GM19455 (cell line): ENCODE measurements at regions not wholly inside any gene's neighbourhood (a gene's known extent, or its start where the extent isn't known, plus 50 kb on each side); places are given as distances from the start of the nearest gene placed in this dataset.
A peak's percentile ranks its signal among the peaks of the same experiment; 100 is the strongest.

Experiments
- ATAC-seq: cut with Tn5 transposase; IDR thresholded peaks from one replicate; pipeline ENCODE4 v1.9.1; 2021; ENCODE audit not compliant: unreplicated experiment

DNA sequence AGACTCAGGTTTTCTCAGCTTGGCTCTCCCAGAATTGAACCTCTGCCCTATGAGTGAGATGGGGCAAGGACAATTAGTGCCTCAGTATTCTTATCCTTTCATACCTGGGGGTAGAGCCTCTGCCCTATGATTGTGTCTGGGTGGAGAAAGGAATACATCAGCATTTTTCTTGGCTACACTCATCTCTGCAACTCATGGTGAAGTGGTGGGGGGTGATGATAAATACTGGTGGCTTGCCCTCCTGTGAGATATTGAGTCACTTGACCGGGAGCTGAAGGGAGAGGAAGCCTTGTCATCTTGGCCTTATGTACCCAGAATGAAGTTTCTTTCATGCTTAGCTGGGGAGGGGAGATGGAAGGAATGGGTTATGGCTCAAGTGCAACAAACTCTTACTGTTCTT lies 71.3 kb upstream of the ENOX2 start:
- ATAC-seq = no peak

DNA sequence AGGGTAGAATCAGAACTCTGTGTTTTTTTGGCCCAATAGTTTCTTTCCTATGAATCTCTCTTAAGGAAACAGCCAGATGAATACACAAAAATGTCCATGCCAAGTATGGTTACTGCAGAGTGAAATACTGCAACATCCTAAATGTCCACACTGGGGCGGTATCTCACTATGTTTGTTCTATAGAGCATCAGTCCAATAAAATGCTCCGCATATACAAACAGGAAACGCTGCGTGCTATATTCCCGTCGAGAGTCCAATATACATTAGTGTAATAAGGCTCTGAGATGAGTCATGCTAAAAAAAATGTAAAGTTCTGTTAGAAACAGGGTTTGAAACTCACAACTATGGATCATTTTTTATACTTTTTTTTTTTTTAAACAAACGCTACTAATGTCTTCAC lies 72.9 kb upstream of the ENOX2 start:
- ATAC-seq = peak; percentile 89

DNA sequence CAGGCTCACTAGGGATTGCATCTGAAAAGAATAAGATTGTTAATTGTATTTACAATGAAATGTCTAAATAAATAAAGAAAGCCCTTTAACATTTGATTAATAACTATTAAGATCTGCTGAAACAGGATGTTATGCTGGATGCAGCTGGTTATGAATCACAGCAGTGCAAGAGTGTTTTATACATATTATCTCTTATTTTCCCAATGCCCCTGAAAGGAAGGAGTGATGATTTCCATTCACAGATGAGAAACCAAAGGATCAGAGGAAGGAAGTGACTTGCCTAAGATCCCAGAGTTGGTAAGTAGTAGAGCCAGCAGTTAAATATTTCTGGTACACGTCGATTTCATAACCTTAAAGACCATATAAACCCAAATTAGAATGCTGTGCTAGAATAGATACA lies 76.3 kb upstream of the ARHGAP36 start:
- no peak for ATAC-seq

DNA sequence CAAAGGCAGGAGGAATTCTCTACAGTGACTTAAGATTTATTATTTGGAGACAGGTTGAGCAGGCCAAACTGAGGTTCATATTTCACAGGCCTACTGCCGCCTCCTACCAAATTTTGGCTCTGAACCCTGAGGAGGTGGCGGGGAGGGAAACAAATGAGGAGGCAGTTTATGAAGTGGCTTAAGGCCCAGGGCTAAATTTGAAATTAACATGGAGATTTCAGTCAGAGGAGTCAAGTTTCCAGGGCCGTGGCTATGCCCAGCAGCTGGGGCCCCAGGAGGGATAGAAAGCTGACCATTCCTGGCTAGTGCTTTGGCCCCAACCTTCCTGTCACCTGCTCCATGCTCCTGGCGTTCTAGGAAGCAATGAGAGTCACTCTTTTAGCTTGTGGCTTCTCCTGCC lies 73.4 kb upstream of the ARHGAP36 start:
- ATAC-seq = no peak

DNA sequence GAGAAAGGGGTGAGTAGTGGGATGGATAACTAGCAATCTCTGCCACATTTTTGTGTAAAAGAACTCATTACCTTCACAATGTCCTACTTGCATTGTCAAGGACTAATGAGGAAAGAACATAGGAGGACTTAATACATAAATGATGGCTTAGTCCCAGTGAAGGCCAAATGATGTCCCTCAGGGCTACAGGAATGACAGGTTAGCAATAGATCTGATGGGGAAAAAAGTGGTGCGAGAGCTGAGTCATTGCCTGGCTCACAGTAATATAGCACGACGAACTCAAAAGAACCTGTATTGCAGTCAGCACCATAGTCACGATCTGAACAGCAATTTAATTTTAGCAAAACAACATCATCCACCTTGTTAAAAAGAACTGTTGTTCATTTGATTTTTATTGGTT lies 70.9 kb upstream of the ARHGAP36 start:
- no peak for ATAC-seq

DNA sequence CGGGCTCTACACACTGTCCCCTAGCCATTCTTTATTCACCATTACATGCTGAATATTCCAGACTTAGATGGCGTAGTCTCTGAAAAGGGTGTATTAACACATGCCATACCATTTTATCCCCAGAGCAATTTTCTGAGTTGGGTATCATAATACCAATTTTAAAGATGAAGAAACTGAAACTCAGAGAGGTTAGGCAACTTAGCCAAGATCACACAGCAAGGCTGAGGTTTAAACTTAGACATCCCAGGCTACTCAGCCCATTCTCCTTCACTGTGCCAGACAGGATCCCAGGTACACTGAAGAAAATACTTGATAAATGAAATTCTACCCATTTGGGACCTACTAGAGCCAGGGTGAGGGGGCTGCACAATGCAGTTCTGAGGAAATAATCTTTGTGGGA lies 67.4 kb upstream of the ARHGAP36 start:
- ATAC-seq = no peak

DNA sequence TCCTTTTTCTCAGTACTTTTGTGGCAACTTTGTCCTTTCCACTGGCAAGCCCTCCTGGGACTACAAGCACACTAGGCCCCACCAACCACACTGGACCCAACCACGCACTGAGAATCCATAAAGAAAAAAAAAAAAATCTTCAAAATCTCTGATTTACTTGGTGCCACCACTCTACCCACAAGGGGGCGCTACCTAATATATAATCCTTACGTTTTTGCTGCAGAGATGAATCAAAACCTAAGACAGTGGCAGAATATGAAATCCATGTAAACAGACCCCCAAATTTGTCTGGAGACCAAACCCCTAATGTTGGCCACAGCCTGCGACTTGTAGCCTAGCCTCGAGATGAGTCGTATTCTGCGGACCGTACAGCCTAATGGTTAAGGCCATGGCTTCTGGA lies 63.5 kb upstream of the ARHGAP36 start:
- no peak for ATAC-seq

DNA sequence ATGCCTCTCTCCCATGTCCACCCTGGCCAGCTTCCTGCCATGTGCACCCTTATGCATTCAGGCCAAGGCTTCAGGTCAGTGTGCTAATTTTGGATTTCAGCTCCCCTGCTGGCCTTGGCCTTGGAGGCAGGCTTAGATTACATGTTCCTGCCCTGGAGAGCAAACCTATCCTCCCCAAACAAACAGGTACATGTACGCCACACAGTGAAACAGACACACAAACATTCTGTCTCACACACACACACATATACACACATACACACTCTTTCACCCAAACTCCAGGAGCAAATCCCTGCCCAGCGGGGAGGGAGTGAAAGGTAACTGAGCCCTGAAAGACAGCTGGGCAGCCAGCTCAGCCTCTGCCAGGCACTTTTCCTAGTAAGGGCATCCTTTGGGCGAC lies 62.7 kb upstream of the ARHGAP36 start:
- no peak for ATAC-seq

DNA sequence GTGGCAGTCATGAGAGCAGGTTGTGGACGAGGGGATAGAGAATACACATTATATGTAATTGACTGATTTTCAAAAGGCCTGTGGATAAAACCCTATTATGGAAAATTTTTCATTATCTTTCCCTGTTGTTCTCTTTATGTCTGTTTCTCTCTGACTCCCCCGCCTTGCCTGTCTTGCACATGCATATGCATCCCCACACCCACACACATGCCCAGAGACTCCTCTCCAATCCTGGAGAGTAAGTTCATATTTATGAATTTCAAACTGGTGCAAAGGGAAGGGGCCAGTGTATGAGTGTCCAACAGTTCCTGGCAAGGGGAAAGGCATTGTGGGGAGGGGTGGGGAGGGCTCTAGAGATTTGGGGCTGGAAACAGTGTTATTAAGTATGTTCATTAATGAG lies 60.8 kb upstream of the ARHGAP36 start:
- ATAC-seq = no peak

DNA sequence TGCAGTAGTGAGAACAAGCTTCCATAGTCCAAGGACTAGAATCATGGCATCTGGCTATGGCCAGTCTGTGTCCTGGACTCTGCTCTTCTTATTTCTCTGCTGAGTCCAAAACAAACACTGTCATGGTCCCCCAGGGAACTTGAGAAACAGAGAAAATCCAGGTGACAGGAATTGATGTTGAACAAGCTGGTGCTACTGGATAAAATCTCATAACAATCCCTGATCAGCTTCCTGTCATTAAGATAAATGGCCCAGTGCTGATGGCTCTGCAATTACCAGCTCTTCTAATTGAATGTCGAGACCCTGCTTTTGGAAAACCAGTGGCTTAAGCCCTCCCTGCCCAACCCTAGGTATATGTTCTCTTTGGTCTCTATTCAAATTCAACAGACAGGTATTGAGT lies 58.8 kb upstream of the ARHGAP36 start:
- ATAC-seq = no peak
